NCI-H146 treated with DMSO at 0.1 percent for 48 hours (cell line): ENCODE measurements at regions not wholly inside any gene's neighbourhood (a gene's known extent, or its start where the extent isn't known, plus 50 kb on each side); places are given as distances from the start of the nearest gene placed in this dataset.
A peak's percentile ranks its signal among the peaks of the same experiment; 100 is the strongest.

Source experiments
- DNase-seq: peaks from one replicate; lab custom pipeline; 2025; ENCODE audit not compliant: unreplicated experiment; lab: John Stamatoyannopoulos, UW

DNA sequence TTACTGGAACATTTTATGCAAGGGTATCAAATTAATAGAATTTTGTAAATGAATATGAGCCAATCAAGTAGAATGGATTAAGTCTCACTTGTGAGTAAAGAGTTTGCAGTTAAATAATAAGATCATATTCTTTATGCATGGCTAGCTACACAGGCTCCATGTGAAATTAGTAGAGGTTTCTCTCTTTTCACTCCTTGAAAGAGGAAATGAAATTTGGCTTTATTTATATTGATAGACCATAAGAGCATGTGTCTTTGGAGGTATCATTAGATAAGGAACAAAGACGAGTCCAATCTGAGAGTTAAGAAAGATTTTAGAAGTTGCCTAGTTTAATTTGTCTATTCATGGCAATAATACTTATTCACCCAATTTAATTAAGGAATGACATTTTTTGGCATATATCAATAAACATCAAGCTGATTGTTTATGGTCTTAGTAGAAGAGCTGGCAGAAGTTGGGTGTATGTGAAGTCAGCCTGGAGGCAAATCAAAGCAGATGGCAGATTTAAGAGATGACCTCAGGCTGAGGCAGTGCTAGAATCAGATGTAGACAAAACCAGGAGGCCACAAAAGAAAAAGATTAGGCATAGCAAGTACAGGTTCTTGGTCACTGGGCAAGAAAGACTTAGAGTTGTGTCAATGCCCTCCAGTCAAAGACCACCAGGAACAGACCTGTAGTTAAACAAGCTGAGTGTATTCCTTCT is 406.5 kb upstream of the ARHGEF26 start:
- DNase-seq, result no peak

DNA sequence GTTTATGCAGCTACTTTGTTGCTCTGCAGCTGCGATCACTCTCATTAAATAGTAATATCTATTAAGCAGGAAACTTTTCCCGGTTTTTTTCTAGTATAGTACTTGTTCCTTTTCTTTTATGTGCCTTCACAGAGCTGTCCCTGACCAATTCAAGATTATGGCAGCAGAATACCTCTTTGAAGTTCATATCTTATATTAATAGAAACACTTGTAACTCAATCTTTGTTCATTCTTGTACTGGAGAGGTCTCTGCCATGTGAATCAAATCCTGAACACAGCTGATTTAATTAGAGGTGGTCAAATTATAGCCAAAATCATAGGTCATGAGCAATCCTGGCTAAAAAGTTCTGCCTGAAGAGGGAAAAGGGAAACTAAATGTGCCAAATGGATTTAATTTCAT is 399.0 kb upstream of the ARHGEF26 start:
- DNase-seq, result no peak

DNA sequence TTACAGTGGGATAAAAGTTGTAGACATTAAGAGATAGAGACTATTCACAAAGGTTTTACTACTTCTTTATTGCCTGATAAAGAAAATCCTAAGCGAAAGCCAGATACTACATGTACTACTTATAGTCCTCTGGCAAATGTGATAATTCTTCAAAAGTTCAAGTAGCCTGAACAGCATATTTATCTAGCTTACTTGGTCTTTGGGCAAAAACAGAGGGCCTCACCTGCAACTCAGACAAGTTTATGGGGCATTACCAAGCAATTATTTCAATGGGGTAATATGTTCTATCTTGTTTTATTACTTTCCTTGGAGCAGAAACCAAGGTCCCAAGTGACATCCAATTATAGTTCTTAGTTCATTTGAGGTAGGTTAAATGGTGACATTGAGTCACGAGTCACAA is 390.1 kb upstream of the ARHGEF26 start:
- DNase-seq, result no peak

DNA sequence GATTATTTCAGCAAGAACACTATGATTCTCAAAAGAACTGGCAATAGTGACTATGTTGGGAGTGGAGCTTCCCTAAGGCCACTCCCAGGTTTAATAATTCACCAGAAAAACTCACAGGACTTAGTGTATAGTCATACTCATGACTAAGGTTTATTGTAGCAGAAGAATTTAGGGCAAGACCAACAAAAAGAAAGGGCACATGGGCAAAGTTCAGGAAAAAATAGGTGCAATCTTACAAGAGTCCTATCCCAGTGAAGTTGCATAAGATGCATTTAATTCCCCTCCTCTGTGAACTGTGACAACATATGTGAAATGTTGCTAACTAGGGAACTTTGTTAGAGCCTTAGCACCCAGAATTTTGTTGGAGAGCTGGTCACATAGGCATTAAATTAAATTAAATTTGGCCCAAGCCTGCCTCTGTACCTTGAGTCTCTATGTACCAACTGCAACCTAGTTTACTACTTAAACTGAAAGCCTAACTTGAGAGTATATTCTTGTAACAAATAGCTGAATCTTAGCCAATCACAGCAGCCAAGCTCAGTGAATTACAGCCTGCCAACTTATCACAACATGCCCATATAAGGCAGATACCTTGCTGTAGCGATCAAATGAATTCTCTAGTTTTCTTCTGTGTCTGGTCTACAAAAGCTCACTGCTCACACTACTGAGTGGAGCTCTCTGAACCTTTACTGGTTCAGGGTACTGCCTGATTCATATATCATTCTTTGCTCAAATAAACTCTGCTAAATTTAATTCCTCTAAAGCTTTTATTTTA is 386.2 kb upstream of the ARHGEF26 start:
- no peak for DNase-seq

GRCh38 chr3:153740109-153740508 is 381.1 kb upstream of the ARHGEF26 start:
- DNase-seq, result no peak

DNA sequence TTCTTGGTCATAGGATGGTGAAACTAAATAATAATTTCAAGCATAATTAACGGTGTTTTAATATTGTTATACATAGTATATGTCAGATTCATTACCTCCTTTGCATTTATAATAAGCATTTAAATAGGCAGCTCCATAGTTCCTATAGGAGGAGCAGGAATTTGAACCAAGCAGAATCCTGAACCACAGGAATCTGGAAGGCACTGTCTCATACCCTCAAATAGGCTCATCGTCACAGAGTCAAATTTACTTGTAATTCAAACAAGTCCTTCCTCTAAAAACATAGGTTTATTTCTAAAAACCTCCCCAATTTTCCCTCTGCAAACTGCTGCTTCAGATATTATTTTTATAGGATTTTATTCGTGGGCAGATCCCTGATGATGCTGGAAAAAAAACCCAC is 376.3 kb upstream of the ARHGEF26 start:
- DNase-seq, result no peak

DNA sequence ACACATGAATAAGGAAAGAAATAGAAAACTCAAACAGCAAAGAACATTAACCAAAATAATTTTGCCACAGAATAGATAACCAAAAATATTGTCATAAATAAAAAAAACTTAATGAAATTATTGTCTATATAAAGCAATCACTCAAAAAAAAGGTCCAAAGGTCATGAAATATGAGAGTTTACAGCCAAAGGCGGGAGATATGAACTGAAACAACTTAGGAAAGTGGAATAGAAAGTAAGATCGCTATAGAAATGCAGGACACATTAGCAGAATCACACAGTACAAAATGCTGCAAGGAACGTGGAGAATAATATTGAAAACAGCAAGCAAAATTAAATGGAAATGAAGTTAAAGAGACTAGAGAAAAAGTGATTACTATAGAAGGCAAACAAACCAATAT is 375.0 kb upstream of the ARHGEF26 start:
- no peak for DNase-seq

- DNase-seq, result no peak
These were observed 372.1 kb upstream of the ARHGEF26 start for GRCh38 chr3:153749070-153749610.

GRCh38 chr3:153752405-153753027 is 368.7 kb upstream of the ARHGEF26 start:
- no peak for DNase-seq

DNA sequence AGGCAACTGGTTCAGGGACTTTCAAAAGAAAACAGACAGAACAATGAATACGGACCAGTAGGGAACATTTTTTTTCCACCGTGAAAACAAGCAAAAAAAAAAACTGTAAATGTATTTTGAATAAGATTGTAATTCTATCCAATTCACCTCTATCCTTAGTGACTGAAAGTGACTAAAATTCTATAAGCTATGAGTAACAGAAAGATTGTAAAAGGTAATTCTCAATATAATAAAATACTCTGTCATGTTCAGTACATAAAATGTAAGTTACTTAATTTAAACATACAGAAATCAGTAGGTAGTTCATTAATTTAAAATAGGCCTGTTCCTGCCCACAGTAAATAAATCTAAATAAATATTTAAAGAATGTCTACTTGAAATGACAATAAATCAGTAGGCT is 368.2 kb upstream of the ARHGEF26 start:
- no peak for DNase-seq

DNA sequence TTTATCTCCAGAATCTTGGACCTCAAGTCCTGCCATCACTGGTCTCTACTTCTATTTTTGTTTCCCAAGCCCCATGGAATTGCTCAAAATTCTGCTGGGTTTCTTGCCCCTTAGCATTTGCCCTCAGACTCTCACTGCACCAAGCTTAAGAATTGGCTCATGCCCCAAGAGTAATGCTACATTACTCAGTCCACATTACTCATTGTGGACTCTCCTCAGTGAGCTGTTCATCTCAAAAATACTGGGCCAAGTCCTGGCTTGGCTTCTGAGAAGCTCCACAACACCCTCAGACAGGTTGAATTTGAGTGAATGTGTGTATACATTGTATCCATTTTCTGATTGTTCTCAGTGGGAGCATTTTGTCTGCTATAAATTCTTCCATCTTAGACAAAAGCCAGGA is 364.4 kb upstream of the ARHGEF26 start:
- DNase-seq, result no peak

- DNase-seq, result no peak
These were observed 363.4 kb upstream of the ARHGEF26 start for GRCh38 chr3:153757839-153758238.

- DNase-seq, result no peak
These were observed 360.2 kb upstream of the ARHGEF26 start for GRCh38 chr3:153760948-153761347.

- no peak for DNase-seq
These were observed 358.6 kb upstream of the ARHGEF26 start for GRCh38 chr3:153762411-153763235.

DNA sequence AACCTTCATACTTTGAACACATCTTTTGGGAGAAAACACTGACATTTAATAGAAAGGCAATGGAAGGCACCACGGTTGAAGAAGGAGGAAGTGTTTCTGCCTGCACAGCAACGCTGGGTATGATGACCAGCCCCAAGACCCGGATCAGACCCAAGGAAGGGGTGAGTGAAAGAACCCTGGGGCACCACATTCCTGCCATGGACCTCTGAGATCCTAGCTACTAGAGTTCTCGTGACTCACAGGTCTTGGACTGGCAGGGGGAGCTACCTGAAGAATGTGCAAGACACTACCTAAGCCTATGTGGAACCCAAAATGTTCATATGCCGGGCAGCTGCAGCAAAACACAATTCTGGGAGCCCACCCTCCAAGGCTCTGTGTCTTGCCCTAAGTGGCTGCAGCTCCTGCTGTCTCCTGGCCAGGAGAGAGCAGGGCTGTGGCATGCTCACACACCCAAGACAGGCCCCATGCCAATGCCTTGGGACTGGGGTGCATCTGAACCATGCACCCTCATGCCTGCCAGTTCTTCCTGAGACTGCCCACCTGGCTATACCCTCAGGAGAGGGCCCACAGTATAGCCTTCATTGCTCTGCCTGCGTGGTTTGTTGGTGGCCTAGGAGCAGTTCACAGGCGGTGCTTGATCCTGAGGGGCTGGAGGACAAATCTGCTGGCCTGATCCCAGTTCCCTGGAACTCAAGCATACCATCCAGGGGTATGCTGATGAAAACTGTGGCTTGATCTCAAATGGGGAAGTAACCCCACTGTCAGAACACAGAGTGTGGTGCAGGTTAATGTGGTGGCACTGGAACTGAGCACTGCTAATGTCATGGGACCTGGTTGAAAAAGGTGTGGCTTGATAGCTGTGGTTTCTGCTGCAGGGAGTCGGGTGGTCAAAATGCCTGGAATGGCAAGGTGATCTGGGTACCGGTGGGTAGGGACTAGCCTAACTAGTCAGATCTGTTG is 353.3 kb upstream of the ARHGEF26 start:
- no peak for DNase-seq

DNA sequence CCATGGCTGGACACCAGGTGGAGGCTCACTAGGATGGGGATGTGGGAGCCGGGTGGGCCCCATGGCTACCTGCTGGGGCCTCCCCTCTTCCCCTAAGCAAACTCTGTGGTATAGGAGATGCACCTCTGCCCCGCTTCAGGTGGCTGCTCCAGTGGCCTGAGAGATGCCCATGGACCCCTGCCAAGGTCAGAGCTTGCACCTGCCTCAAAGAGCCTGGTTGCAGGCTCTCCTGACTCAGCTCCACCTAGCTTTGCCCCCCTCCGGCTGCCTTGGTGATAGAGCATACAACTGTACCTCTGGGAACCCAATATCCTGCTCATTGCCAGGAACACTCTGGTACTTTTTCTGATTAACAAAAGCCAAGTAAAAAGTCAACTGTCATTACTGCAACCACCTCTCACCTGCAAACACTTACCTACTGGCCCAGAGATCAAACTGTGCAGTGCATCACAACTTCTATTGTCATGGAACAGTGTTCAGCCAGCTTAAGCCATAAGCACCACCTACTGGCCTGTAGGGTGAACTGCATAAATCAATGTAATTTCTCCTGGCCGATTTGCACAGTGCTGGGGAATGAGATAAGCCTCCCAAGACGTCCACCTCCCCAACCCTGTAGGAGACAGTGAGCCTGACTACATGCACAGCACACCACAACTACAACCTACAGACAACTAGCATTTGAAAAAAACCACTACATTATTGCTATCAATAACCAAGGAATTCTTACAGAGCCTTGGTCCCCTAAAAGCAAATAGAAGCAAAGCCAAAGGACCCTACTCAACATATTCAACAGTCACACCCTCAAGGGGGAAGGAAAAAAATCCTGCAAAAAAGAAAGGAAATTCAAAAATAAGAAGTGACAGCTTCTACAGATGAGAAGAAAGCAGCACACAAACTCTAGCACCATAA is 352.4 kb upstream of the ARHGEF26 start:
- peak; percentile 16 for DNase-seq

GRCh38 chr3:153783106-153783505 is 338.1 kb upstream of the ARHGEF26 start:
- DNase-seq, result no peak

DNA sequence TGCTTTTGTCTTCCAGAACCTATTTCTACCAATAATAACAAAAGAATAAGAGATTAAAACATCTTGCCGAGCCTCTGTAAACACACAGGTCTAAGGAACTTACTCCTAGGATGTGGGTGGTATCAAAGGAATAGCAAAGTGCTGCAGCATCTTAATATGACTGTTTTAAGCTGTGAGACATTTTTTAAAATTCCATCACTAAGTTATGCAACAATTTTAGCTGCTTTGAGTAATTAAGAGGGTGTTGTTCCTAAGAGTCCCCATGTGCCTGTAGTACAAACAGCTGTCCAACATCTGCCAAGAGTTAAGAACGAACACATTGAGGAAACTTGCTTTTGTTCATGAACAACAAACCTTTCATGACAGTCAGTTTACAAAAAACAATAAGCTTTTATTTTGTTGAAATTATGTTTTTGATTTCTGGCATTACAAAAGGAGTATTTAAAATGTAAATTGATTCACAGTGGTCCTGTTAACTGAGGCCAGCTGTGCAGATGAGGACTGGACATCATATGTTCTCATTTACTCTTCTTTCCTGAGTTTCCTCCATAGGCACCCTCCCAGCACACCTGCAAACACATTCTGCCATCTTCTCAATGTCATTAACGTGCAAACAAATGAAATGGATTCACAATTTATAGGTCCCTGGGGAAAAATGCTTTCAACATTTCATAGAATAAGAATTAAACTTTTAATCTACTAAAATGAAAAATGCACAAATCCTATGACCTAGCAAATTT is 337.3 kb upstream of the ARHGEF26 start:
- DNase-seq, result no peak
